Activated naive CD8-positive, alpha-beta T cell treated with anti-CD3 and anti-CD28 coated beads, Interleukin-2, amount 50 U/mL, for 24 hours (primary cell): ENCODE measurements at regions not wholly inside any gene's neighbourhood (a gene's known extent, or its start where the extent isn't known, plus 50 kb on each side); places are given as distances from the start of the nearest gene placed in this dataset.
A peak's percentile ranks its signal among the peaks of the same experiment; 100 is the strongest.
"Not testable (repeated sequence)": the region's sequence is repeated elsewhere in the genome, so short reads cannot be mapped to it uniquely, and the experiment has no call there.

Source experiments
- ATAC-seq: fragments of 150-1000 bp; cut with Tn5 transposase; one replicate; pipeline ENCODE4 v1.10.0; 2021
- DNase-seq: peaks from one replicate; pipeline ENCODE4 v3.0.0; 2021
- H3K27ac Mint-ChIP-seq: one replicate; pipeline ENCODE4 v1.8.0; 2021; ENCODE audit warnings: mild to moderate bottlenecking, mixed read lengths
- H3K27me3 Mint-ChIP-seq: one replicate; pipeline ENCODE4 v1.8.0; 2021; ENCODE audit warnings: mixed read lengths
- H3K36me3 Mint-ChIP-seq: one replicate; pipeline ENCODE4 v1.8.0; 2021; ENCODE audit warnings: low read depth, mixed read lengths
- H3K4me1 Mint-ChIP-seq: one replicate; pipeline ENCODE4 v1.8.0; 2021; ENCODE audit warnings: mixed read lengths
- H3K4me3 Mint-ChIP-seq: one replicate; pipeline ENCODE4 v1.8.0; 2021; ENCODE audit warnings: mild to moderate bottlenecking, moderate library complexity, mixed read lengths
- H3K9me3 Mint-ChIP-seq: one replicate; pipeline ENCODE4 v1.8.0; 2021; ENCODE audit warnings: mixed read lengths

DNA sequence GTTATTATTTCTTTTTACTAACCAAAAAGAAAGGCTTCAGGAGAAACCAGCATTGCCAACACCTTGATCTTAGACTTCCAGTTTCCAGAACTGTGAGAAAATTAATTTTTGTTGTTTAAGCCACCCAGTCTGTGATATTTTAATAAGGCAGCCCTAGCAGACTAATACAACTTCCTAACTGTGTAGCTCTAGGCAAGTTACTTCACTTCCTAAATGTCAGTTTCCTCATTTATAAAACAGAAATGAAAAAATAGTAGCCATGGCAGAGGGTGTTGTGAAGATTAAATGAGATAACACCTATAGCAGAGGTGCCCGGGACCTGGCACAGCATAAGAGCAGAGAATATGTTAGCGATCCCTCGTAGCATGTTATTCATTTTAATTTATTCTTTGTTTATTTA is 66.6 kb upstream of the HAND1 start:
- no peak overlapping the region for H3K27ac Mint-ChIP-seq
- H3K27me3 Mint-ChIP-seq: peaks cover 27% of the 10 kb centered on the region
- no peaks in the 10 kb centered on the region for H3K36me3 Mint-ChIP-seq
- ATAC-seq (no peak), DNase-seq (no peak)
- H3K4me3 Mint-ChIP-seq: no peak overlapping the region
- no peaks in the 10 kb centered on the region for H3K4me1 Mint-ChIP-seq
- no peaks in the 10 kb centered on the region for H3K9me3 Mint-ChIP-seq

DNA sequence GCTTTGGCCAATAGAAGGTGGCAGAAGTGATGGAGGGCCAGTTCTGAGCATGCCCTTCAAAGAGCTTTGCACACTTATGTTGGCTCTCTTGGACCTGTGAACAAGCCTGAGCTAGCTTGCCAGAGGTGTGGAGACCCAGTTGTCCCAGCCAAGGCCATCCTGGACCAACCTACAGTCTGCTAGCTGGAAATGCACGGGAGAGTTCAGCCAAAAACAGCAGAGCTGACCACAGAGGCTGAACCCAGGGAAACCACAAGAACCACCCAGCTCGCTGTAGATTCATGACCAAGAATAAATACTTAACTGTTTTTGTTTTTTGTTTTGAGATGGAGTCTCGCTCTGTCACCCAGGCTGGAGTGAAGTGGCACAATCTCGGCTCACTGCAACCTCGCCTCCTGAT is 65.4 kb upstream of the HAND1 start:
- H3K4me3 Mint-ChIP-seq: no peak overlapping the region
- DNase-seq (no peak), ATAC-seq (no peak)
- H3K4me1 Mint-ChIP-seq: no peaks in the 10 kb centered on the region
- no peaks in the 10 kb centered on the region for H3K9me3 Mint-ChIP-seq
- H3K27me3 Mint-ChIP-seq: peaks cover 22% of the 10 kb centered on the region
- H3K27ac Mint-ChIP-seq: no peak overlapping the region
- H3K36me3 Mint-ChIP-seq: no peaks in the 10 kb centered on the region

DNA sequence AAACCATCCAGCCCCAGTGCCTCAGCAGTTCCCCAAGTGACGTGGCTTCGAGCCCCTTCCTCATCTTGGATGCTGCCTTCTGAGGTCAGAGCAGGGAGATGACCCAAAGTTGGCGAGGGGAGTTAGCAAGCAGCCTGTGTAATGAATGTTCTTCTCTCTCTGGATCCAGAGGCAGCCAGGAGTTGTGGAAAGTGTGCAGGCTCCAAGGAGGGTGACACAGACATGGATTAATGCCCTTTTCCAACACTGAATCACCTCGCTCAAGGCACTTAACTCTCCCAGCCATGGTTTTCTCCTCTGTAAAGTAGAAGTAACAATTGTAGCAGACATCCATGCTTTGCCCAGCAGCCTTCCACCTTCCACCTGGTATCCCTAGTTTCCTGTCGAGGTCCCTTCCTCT is 64.6 kb upstream of the HAND1 start:
- no peaks in the 10 kb centered on the region for H3K4me1 Mint-ChIP-seq
- no peak overlapping the region for H3K4me3 Mint-ChIP-seq
- peaks cover 20% of the 10 kb centered on the region for H3K27me3 Mint-ChIP-seq
- no peak for DNase-seq
- no peak overlapping the region for H3K27ac Mint-ChIP-seq
- H3K9me3 Mint-ChIP-seq: no peaks in the 10 kb centered on the region
- no peak for ATAC-seq
- no peaks in the 10 kb centered on the region for H3K36me3 Mint-ChIP-seq

GRCh38 chr5:154542000-154542399 is 64.0 kb upstream of the HAND1 start:
- H3K27me3 Mint-ChIP-seq: peaks cover 21% of the 10 kb centered on the region
- no peak for ATAC-seq
- no peaks in the 10 kb centered on the region for H3K9me3 Mint-ChIP-seq
- H3K36me3 Mint-ChIP-seq: no peaks in the 10 kb centered on the region
- DNase-seq: no peak
- no peak overlapping the region for H3K27ac Mint-ChIP-seq
- H3K4me3 Mint-ChIP-seq: no peak overlapping the region
- no peaks in the 10 kb centered on the region for H3K4me1 Mint-ChIP-seq

DNA sequence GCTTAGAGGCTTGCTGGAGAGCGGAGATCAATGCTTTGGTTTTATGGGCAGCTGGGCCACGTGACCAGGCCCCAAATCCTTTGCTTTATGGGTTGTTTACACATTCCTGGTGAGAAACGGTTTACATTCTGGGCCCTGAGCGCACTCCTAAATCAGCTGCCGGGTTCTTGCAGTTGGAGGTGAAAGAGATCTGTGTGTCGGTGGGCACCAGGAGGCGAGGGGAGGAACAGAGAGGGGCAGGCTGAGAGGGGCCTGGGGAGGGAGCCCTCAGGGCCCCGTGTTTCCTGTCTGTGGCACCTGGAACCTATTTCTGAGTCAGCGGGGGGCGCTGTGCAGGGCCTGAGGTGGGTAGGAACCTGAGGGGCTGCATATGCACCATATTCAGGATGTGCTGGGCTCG is 63.5 kb upstream of the HAND1 start:
- Mint-ChIP-seq H3K9me3 (no peaks in the 10 kb centered on the region), H3K27ac (no peak overlapping the region), H3K36me3 (no peaks in the 10 kb centered on the region), H3K4me1 (no peaks in the 10 kb centered on the region), H3K4me3 (no peak overlapping the region), H3K27me3 (peaks cover 23% of the 10 kb centered on the region)
- ATAC-seq: peak; percentile 36
- peak; percentile 9 for DNase-seq

DNA sequence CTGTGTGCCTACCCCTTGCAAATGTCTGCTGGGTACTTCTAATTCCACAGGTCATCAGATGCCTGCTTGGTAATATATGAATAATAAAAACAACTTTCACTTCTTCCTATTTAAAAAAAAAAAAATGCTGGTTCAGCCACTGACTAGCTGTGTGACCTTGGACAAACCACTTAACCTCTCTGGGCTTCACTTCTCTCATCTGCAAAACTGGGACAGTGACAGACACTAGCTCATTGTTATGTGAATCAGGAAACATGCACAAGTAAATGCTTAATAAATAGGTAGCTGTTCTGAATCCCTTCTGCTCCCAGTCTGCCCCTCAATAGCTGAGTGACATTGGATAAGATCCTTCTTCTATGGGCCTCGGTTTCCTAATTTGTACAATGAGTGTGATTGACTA is 62.6 kb upstream of the HAND1 start:
- DNase-seq: no peak
- peaks cover 21% of the 10 kb centered on the region for H3K27me3 Mint-ChIP-seq
- no peaks in the 10 kb centered on the region for H3K4me1 Mint-ChIP-seq
- no peak overlapping the region for H3K27ac Mint-ChIP-seq
- no peaks in the 10 kb centered on the region for H3K36me3 Mint-ChIP-seq
- ATAC-seq: no peak
- H3K9me3 Mint-ChIP-seq: no peaks in the 10 kb centered on the region
- no peak overlapping the region for H3K4me3 Mint-ChIP-seq

- no peaks in the 10 kb centered on the region for H3K4me1 Mint-ChIP-seq
- no peak overlapping the region for H3K4me3 Mint-ChIP-seq
- H3K27me3 Mint-ChIP-seq: peaks cover 24% of the 10 kb centered on the region
- ATAC-seq (no peak), DNase-seq (no peak)
- no peaks in the 10 kb centered on the region for H3K9me3 Mint-ChIP-seq
- H3K27ac Mint-ChIP-seq: no peak overlapping the region
- H3K36me3 Mint-ChIP-seq: no peaks in the 10 kb centered on the region
Measured at GRCh38 chr5:154538492-154538891, 60.5 kb upstream of the HAND1 start.

- H3K9me3 Mint-ChIP-seq: not testable (repeated sequence)
Measured at GRCh38 chr5:154536439-154536838, 58.4 kb upstream of the HAND1 start.

GRCh38 chr5:154535535-154535934 is 57.5 kb upstream of the HAND1 start:
- DNase-seq (no peak), ATAC-seq (no peak)
- Mint-ChIP-seq H3K4me1 (no peaks in the 10 kb centered on the region), H3K36me3 (no peaks in the 10 kb centered on the region), H3K27me3 (peaks cover 25% of the 10 kb centered on the region), H3K27ac (no peak overlapping the region), H3K9me3 (no peaks in the 10 kb centered on the region), H3K4me3 (no peak overlapping the region)

More at GRCh38 chr5:154536439-154536838, 58.4 kb upstream of the HAND1 start:
- ATAC-seq, H3K27ac Mint-ChIP-seq, H3K4me3 Mint-ChIP-seq, H3K4me1 Mint-ChIP-seq, DNase-seq, H3K36me3 Mint-ChIP-seq: not testable (repeated sequence)
- peaks cover 25% of the 10 kb centered on the region for H3K27me3 Mint-ChIP-seq

- H3K36me3 Mint-ChIP-seq: no peaks in the 10 kb centered on the region
- ATAC-seq (no peak), DNase-seq (no peak)
- H3K4me1 Mint-ChIP-seq: no peaks in the 10 kb centered on the region
- no peak overlapping the region for H3K27ac Mint-ChIP-seq
- H3K9me3 Mint-ChIP-seq: no peaks in the 10 kb centered on the region
- no peak overlapping the region for H3K4me3 Mint-ChIP-seq
- peaks cover 25% of the 10 kb centered on the region for H3K27me3 Mint-ChIP-seq
Measured at GRCh38 chr5:154534457-154535050, 56.5 kb upstream of the HAND1 start.

DNA sequence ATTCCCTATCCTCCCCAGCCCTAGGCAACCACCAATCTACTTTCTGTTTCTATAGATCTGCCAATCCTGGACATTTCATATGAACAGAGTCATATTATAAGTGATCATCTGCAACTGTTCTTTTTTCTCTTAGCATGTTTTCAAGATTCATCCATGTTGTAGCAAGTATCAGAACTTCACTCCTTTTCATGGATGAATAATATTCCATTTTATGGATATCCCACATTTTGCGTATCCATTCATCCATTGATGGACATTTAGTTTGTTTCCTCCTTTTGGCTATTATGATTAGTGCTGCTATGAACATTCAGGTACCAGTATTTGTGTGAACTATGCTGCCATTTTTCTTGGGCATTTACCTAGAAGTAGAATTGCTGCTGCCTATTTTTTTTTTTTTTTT is 51.3 kb upstream of the HAND1 start:
- no peak overlapping the region for H3K27ac Mint-ChIP-seq
- H3K4me1 Mint-ChIP-seq: peaks cover 2% of the 10 kb centered on the region
- no peak for DNase-seq
- H3K4me3 Mint-ChIP-seq: no peak overlapping the region
- ATAC-seq: no peak
- no peaks in the 10 kb centered on the region for H3K36me3 Mint-ChIP-seq
- peaks cover 21% of the 10 kb centered on the region for H3K27me3 Mint-ChIP-seq
- no peaks in the 10 kb centered on the region for H3K9me3 Mint-ChIP-seq

DNA sequence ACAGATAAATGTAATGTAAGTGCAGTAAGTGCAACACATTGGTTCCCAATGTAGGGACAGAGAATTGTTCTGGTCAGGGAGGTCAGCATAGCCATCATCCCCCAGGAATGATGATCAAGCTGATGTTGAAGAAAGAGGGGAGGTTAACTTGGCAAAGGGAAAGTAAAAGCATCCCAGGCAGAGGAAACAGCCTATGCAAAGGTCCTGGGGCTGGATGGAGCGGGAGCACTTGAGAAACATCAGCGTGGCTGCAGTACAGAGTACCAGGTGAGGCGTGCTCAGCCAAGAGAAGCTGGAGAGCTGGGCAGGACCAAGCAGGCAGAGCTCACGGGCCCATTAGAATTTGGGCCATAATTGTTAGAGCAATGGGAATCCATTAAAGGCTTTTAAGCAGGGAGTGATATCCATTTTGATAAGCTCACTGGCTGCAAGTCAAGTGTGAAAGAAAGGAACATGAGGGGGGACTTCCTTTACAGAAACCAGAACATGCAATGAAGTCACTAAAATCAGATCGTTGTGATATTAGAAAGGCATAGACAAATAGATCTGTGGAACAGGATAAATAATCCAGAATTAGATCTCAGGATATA is 50.1 kb upstream of the HAND1 start:
- Mint-ChIP-seq H3K36me3 (no peaks in the 10 kb centered on the region), H3K27me3 (peaks cover 22% of the 10 kb centered on the region), H3K4me1 (peaks cover 2% of the 10 kb centered on the region), H3K27ac (no peak overlapping the region), H3K9me3 (no peaks in the 10 kb centered on the region), H3K4me3 (no peak overlapping the region)
- ATAC-seq: no peak
- no peak for DNase-seq
